ELF-1 (cell line): ENCODE measurements at regions not wholly inside any gene's neighbourhood (a gene's known extent, or its start where the extent isn't known, plus 50 kb on each side); places are given as distances from the start of the nearest gene placed in this dataset.
"Not testable (repeated sequence)": the region's sequence is repeated elsewhere in the genome, so short reads cannot be mapped to it uniquely, and the experiment has no call there.

Experiments used
- DNase-seq: peaks from one replicate; pipeline ENCODE4 v3.0.0-alpha.2; 2016; ENCODE audit warnings: low read depth, low spot score

DNA sequence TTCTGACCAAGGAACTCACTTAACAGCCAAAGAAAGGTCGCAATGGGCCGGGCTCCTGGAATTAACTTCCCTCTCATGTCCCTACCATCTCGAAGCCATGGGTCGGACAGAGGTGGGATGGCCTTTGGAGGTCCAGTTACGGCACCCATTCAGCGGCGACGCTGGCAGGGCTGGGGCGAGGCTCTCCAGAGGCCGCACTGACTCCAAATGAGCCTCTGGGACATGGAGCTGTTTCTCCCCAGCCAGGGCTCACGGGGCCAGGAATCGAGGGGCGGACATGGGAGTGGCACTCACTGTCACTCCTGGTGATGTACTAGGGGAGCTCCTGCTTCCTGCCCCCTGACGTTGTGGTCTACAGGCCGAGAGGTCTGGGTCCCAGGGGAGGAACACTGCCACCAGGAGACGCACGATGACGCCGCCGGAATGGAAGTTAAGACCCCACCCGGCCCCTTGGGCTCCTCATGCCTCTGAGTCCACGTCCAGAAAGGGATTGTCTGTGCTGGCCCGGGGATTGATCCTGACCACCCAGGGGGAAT lies 60.7 kb upstream of the METRNL start:
- DNase-seq: no peak

DNA sequence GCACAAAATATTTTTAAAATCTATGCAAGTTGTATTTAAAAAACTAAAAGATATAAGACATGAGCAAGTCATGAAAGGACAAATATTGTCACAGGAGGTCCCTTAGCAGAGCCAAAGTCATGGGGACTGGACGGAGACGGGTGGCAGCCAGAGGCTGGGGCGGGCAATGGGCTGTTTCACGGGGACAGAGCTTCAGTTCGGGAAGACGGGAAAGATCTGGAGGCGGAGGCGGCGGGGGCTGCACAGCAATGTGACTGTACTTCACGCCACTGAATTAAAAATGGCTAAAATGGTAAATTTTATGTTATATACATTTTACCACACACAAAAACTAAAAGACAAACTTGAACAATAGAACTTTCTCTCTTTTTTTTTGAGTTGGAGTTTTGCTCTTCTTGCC lies 60.0 kb upstream of the METRNL start:
- DNase-seq: no peak

DNA sequence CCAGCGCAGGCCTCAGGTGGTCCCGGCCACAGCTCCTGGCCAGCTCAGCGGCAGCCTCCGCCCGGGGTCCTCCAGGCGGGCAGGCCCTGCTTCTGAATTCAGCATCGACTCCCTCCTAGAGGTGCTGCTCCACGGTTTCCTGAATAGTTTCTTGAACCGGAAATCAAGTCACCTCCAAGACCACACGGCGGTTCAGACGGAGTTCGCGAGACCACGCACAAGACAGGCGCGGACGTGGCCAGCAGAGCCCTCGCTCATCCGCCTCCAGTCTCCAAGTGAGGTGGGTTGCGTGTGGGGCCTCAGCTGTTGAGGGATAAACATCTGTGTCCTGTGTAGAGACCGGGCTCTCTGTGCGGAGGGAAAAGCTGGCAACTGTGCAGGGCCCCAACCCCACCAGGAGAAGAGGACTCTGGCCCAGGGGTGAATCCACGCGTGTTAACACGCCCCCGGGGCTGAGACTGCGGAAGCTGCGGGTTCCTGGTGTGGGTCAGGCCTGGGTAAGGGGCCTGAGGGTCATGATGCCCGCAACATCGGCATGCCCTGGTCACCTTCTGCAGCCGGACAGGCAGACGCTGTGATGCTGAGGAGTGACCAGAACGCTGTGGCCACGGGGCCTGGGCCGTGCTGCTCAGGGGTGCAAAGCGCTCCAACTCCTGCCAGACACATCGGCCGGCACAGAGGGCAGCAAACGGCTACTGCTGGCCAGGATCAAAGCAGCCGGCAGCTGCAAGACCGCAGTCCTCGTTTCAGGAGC lies 55.0 kb upstream of the METRNL start:
- no peak for DNase-seq

- DNase-seq: no peak
Measured at GRCh38 chr17:83025636-83026280, 53.7 kb upstream of the METRNL start.

GRCh38 chr17:83026311-83026811 lies 53.0 kb upstream of the METRNL start:
- no peak for DNase-seq

DNA sequence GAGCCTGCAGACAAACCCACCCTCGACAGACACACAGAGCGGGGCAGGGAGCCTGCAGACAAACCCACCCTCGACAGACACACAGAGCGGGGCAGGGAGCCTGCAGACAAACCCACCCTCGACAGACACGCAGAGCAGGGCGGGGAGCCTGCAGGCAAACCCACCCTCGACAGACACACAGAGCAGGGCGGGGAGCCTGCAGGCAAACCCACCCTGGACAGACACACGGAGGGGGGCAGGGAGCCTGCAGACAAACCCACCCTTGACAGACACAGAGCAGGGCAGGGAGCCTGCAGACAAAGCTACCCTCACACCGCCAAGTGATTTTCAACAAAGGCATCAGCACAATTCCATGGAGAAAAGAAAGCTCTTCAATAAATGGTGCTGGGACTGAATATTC lies 52.5 kb upstream of the METRNL start:
- DNase-seq: not testable (repeated sequence)

DNA sequence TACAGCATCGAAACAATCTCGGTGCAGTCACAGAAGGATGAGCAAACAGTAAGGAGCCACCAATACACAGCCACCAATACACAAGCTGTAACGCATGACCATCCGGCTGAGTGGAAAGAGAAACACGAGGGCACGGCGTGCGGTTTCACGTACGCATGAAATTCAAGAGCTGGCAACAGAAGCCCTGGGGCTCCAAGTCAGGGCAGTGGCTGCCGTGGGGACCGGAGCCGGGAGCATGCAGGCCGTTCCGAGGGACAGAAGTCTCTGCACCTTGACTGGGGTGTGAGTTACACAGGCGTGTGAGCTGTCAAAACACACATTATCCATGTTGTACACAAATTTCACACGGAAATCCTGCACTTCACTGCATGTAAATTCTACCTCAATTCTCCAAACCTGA lies 50.6 kb upstream of the METRNL start:
- DNase-seq: no peak

DNA sequence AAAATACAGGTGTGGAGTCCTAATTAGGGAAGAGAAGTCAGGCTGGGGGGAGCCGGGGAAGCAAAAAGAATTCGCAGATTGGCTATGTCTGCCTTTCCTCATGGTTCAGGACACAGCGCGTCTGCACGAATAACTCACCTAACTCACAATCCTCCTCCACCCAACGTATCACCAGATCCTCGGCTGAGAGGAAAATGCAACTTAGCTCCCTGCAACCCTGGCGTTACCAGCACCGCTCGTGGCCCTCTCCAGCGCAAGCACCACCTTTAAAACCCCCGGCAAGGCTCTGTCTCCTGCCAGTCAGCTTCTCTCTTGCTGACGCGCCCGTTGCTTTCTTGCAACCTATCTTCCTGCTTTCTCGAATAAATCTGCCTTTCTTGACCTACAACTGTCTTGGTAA lies 49.8 kb upstream of the METRNL start:
- no peak for DNase-seq
